Body of pancreas (tissue), 4 donors: ENCODE measurements at regions not wholly inside any gene's neighbourhood (a gene's known extent, or its start where the extent isn't known, plus 50 kb on each side); places are given as distances from the start of the nearest gene placed in this dataset.

Experiments used
- ATAC-seq: fragments of 150-250 bp; one replicate; pipeline ENCODE4 v1.9.1; 2016
- DNase-seq, 4 donors: peaks; one replicate each; pipeline ENCODE4 v3.0.0-alpha.2; 2019
- H3K27ac ChIP-seq, 4 donors: fragments of 200-600 bp; sonication (generic); 1 replicate in 3 of 4; 2 replicates in 1 of 4; pipeline versions ENCODE4 v1.5.1 to v1.6.1; 2016 to 2019; ENCODE audit warnings: mild to moderate bottlenecking in 1 of 4, mixed read lengths in 1 of 4, moderate library complexity in 1 of 4
- H3K27me3 ChIP-seq, 2 donors: fragments of 200-600 bp; sonication (generic); one replicate each; pipeline ENCODE4 v1.6.0; 2016; ENCODE audit warnings: mild to moderate bottlenecking in 1 of 2
- H3K36me3 ChIP-seq, 2 donors: fragments of 200-600 bp; sonication (generic); replicated peaks in 1 of 2; 2 replicates each; pipeline ENCODE4 v1.5.1; 2016; ENCODE audit warnings: low read depth in 2 of 2; ENCODE audit not compliant: insufficient read depth in 1 of 2
- H3K4me1 ChIP-seq: fragments of 200-600 bp; sonication (generic); one replicate; pipeline ENCODE4 v1.6.0; 2016
- H3K4me3 ChIP-seq, 2 donors: fragments of 200-600 bp; sonication (generic); 1 replicate in 1 of 2; 2 replicates in 1 of 2; pipeline ENCODE4 v1.5.1; 2016 to 2019
- H3K9me3 ChIP-seq, 3 donors: fragments of 200-600 bp; sonication (generic); 1 replicate in 2 of 3; 2 replicates in 1 of 3; pipeline ENCODE4 v1.5.1; 2016
- CTCF ChIP-seq, 7 experiments: fragments of 450-650 bp in 4 of 7; fragments of 200-600 bp in 3 of 7; sonication (generic) in 3 of 7; IDR thresholded peaks; one replicate each; pipeline ENCODE4 v1.5.1; 2016 to 2019; ENCODE audit warnings: antibody characterized with exemption in 7 of 7
- POLR2A ChIP-seq, 3 donors: fragments of 450-650 bp; IDR thresholded peaks; one replicate each; pipeline ENCODE4 v1.6.1; 2016; ENCODE audit warnings: antibody characterized with exemption in 3 of 3, mild to moderate bottlenecking in 2 of 3
- WGBS, 2 donors: methylation state at CpG; one replicate each; pipeline ENCODE4 v1.1.5; 2017; 5-methylcytosine and 5-hydroxymethylcytosine counted together
- intact Hi-C: fragments of 100-400 bp; cut with DNase I; formaldehyde crosslinking; loops from one replicate; pipeline ENCODE4 v1.15.1; 2023

- 91 to 100% methylated on average over 1 of the region's 1 CpG for WGBS, 2 donors
- Histone ChIP-seq H3K4me1 (no peaks in the 10 kb centered on the region), H3K4me3 (no peak overlapping the region), H3K27ac (no peak overlapping the region), H3K27me3 (no peaks in the 10 kb centered on the region), H3K36me3 (no peaks in the 10 kb centered on the region), H3K9me3 (peaks cover 0 to 6% (median 0%) of the 10 kb centered on the region in 3 donors)
- DNase-seq (no peak), ATAC-seq (no peak)
- TF ChIP-seq POLR2A (IDR thresholded peaks at IDR 0.05), result no peak
- TF ChIP-seq CTCF (IDR thresholded peaks at IDR 0.05), result no peak
- intact Hi-C loops, result no loop called here
Measured at GRCh38 chr9:13645557-13645956, 366.1 kb upstream of the MPDZ start.

GRCh38 chr9:13644675-13645074 is 365.2 kb upstream of the MPDZ start:
- no peaks in the 10 kb centered on the region for H3K36me3 ChIP-seq
- H3K27me3 ChIP-seq, result no peaks in the 10 kb centered on the region
- H3K4me3 ChIP-seq, result no peak overlapping the region
- H3K9me3 ChIP-seq, result peaks cover 0 to 6% (median 0%) of the 10 kb centered on the region in 3 donors
- ATAC-seq (no peak), DNase-seq (no peak)
- TF ChIP-seq POLR2A (IDR thresholded peaks at IDR 0.05) (no peak), CTCF (IDR thresholded peaks at IDR 0.05) (no peak)
- 69 to 79% methylated on average over 1 of the region's 1 CpG for WGBS, 2 donors
- no peaks in the 10 kb centered on the region for H3K4me1 ChIP-seq
- intact Hi-C loops, result no loop called here
- no peak overlapping the region for H3K27ac ChIP-seq

- no peak for DNase-seq
- Histone ChIP-seq H3K4me3 (no peak overlapping the region), H3K9me3 (no peaks in the 10 kb centered on the region), H3K36me3 (no peaks in the 10 kb centered on the region), H3K27ac (no peak overlapping the region), H3K27me3 (no peaks in the 10 kb centered on the region), H3K4me1 (no peaks in the 10 kb centered on the region)
- WGBS, 2 donors, result 81 to 92% methylated on average over 2 of the region's 2 CpGs
- ATAC-seq, result no peak
- intact Hi-C loops, result no loop called here
- TF ChIP-seq POLR2A (IDR thresholded peaks at IDR 0.05) (no peak), CTCF (IDR thresholded peaks at IDR 0.05) (no peak)
Measured at GRCh38 chr9:13642646-13643045, 363.2 kb upstream of the MPDZ start.

GRCh38 chr9:13629067-13629466 is 349.6 kb upstream of the MPDZ start:
- no peaks in the 10 kb centered on the region for H3K9me3 ChIP-seq
- ATAC-seq (no peak), DNase-seq (no peak)
- 67 to 94% methylated on average over 4 of the region's 4 CpGs for WGBS, 2 donors
- TF ChIP-seq CTCF (IDR thresholded peaks at IDR 0.05) (no peak), POLR2A (IDR thresholded peaks at IDR 0.05) (no peak)
- H3K4me3 ChIP-seq, result no peak overlapping the region
- no peak overlapping the region for H3K27ac ChIP-seq
- H3K36me3 ChIP-seq, result no peaks in the 10 kb centered on the region
- intact Hi-C loops, result no loop called here
- H3K4me1 ChIP-seq, result no peaks in the 10 kb centered on the region
- H3K27me3 ChIP-seq, result no peaks in the 10 kb centered on the region

- no peak overlapping the region for H3K27ac ChIP-seq
- ATAC-seq (no peak), DNase-seq (no peak)
- H3K36me3 ChIP-seq, result no peaks in the 10 kb centered on the region
- TF ChIP-seq CTCF (IDR thresholded peaks at IDR 0.05), result no peak
- no peak for TF ChIP-seq POLR2A (IDR thresholded peaks at IDR 0.05)
- intact Hi-C loops, result no loop called here
- no peak overlapping the region for H3K4me3 ChIP-seq
- H3K9me3 ChIP-seq, result no peaks in the 10 kb centered on the region
- 54 to 66% methylated on average over 1 of the region's 1 CpG for WGBS, 2 donors
- H3K27me3 ChIP-seq, result no peaks in the 10 kb centered on the region
- no peaks in the 10 kb centered on the region for H3K4me1 ChIP-seq
Measured at GRCh38 chr9:13628526-13628925, 349.0 kb upstream of the MPDZ start.
